ENCODE measurements at regions not wholly inside any gene's neighbourhood (a gene's known extent, or its start where the extent isn't known, plus 50 kb on each side); places are given as distances from the start of the nearest gene placed in this dataset.

DNA sequence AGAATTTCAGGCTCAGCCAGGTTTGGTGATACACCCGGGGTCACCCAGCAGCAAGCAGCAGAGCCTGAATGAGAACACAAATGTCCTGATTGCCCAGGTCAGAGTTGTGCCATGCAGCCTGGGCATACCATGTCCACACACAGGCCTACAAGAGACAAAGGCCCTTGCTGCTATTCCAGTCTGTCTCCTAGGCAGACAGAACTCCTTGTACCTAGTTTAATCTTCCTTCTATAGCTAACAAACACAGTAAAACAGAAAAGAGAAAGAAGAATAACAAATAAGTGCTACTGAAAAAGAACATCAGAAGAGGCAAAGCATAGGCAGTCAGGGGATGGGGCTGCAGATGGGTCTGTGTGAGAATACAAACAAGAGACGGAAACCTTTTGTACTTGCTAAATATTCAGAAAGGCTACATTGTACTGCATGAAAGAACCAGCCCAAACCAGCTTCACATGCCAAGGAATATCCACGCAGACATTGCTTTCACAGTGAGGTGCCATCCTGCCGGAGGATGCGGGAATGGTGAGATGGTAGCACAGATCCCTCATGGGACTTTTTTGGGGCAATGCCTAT is 401.7 kb downstream of the OMA1 start:
- TF ChIP-seq, protein P1, sequence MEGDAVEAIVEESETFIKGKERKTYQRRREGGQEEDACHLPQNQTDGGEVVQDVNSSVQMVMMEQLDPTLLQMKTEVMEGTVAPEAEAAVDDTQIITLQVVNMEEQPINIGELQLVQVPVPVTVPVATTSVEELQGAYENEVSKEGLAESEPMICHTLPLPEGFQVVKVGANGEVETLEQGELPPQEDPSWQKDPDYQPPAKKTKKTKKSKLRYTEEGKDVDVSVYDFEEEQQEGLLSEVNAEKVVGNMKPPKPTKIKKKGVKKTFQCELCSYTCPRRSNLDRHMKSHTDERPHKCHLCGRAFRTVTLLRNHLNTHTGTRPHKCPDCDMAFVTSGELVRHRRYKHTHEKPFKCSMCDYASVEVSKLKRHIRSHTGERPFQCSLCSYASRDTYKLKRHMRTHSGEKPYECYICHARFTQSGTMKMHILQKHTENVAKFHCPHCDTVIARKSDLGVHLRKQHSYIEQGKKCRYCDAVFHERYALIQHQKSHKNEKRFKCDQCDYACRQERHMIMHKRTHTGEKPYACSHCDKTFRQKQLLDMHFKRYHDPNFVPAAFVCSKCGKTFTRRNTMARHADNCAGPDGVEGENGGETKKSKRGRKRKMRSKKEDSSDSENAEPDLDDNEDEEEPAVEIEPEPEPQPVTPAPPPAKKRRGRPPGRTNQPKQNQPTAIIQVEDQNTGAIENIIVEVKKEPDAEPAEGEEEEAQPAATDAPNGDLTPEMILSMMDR (IDR thresholded peaks at IDR 0.05), result no peak

DNA sequence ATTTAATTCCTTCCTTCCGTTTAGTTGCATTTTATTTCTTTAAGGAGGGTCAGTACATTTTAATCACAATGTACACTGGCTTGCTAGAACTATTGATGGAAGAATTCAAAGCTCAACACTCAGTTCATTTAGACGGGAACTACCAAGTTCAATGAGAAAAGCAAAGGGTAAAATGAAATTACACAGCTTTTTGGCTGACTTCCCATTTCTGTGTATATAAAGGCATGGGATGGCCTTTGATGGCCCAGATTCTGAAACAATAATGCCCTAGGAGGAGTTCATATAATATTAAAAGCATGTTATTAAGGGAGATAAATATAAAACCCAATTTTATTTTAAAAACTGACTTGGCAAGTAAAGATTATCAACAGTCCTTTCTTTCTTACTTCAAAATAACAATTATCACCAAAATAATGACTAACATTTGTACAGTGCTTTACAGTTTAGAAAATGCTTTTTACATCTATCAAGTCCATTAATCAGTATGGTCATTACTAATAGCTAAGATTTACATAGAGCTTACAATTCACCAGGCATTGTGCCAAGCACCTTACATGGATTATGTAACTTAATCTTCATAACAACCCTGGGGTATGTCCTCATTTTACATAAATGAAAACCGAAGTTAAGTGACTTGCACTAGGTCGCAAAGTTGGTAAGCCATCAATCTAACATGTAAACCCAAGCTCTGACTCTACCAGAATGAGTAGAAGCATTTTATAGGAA is 402.4 kb downstream of the OMA1 start:
- TF ChIP-seq, protein P1 (IDR thresholded peaks at IDR 0.05), result no peak

DNA sequence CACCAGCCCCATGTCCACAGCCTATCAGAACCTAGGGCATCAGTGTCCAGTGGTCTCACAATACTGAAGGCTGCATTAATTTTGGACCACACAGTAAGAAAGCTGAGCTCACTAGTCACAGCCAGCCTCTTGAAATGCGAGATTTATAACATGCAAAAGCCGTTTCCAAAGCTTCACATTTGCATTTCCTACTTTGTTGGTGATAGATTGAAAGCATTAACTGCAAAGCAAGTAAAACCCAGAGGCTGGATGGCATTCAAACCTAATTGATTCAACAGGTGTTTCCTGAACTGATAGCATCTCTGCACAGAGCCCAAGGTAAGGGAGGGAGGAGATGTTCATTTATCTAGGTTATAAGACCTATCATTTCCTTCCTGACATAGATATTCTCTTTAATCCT is 410.1 kb downstream of the OMA1 start:
- TF ChIP-seq, protein P1 (IDR thresholded peaks at IDR 0.05), result no peak

DNA sequence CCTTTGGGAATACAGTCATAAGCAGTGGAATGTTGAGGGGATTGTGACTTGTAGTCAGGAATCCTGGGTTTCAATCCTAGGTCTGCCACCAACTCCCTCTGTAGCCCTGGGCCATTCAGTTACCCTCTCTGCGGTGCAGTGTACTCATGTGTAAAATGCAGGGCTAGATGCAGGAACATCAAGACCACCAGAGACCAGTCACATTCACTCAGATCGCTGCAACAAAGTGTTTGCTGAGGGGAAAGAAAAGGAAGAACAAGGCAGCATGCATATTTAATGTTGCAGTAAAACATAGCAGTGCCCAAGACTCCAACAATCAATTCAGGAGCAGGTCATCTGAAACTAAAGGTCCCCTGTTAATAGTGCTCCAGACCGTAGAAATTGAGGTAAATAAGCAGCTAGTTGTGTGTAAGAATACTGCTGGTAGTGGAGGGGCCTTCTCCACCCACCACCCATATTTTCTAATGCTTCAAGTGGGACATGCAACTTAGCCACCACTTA is 410.7 kb downstream of the OMA1 start:
- TF ChIP-seq, protein P1 (IDR thresholded peaks at IDR 0.05), result no peak

DNA sequence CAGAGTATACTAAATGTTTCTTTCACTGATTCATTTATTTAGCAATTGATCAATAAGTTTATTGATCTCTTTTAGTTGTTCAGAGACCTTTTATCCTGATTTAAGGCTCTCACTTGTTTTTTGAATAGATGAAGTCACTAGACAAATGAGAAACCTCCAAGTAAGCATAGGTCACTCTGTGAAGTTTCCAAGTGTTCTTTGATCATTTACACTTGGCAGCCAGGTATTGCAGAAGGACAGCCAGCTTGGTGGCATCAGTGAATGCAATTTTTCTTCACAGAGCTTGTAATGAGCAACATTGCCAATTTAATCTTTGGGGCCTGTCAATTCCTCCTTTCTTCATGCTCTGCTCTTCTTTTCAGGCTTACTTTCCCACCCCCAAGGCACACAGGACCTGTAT is 413.0 kb downstream of the OMA1 start:
- TF ChIP-seq, protein P1 (IDR thresholded peaks at IDR 0.05), result no peak

DNA sequence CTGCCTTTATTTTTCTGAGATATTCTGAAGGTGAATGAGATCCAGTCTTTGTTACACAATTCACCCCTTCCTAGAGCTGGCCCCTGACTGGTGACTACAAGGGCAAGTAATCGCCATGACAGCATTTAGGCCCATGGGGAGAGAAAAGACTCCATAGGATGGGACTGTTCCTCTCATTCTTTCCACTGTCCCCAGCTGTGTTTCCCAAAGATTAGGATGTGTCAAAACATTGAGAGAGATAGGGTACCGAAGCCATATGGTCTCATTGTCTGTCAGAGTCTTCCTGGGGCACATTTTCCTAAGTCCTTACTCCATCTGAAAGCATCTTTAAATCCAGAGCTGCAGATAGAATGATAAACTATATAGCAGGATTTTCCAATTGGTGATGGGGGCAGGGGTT is 423.5 kb downstream of the OMA1 start:
- TF ChIP-seq, protein P1 (IDR thresholded peaks at IDR 0.05), result no peak

DNA sequence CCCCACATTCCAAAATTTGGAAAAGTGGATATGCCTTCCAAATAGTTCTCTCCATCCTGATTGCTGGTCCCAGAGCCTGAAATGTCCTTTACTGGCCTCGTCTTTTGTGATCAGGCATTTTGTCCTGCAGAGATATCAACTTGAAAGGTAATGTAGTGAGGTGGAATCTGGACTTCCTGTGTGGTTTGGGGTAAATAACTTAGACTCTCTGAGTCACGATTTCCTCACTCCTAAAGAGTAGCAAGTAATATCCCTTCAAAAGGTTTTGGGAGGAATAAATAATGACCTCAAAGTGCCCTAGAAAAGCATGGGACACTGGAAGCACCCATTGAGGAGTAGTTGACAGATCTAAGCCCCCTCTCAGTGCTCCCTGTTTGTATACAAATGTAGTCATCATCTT is 426.6 kb downstream of the OMA1 start:
- TF ChIP-seq, protein P1 (IDR thresholded peaks at IDR 0.05), result no peak
